8988T (cell line): ENCODE measurements at regions not wholly inside any gene's neighbourhood (a gene's known extent, or its start where the extent isn't known, plus 50 kb on each side); places are given as distances from the start of the nearest gene placed in this dataset.

Experiments used
- DNase-seq: peaks from one replicate; pipeline ENCODE4 v3.0.0; 2011

GRCh38 chr2:224325941-224326340 lies 76.0 kb downstream of the FAM124B start:
- no peak for DNase-seq

- no peak for DNase-seq
Measured at GRCh38 chr2:224324604-224325003, 77.3 kb downstream of the FAM124B start.

DNA sequence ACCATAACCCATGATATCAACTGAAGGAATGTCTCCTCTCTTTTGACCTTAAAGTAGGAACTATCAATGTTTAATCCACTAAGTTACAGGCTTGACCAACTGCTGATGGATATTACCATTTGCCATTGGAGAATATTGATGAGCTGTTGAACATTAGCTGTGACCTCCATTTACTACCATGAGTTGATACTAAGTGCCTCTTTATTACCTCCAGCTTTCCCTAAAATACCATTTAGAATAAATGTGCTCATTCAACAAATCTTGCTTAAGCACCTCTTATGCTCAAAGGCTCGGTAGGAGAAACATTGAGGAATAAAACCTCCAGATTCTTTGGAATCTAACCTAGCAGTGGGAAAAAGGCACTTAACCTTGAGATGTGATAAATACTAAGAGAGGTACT lies 81.2 kb downstream of the FAM124B start:
- DNase-seq, result no peak

DNA sequence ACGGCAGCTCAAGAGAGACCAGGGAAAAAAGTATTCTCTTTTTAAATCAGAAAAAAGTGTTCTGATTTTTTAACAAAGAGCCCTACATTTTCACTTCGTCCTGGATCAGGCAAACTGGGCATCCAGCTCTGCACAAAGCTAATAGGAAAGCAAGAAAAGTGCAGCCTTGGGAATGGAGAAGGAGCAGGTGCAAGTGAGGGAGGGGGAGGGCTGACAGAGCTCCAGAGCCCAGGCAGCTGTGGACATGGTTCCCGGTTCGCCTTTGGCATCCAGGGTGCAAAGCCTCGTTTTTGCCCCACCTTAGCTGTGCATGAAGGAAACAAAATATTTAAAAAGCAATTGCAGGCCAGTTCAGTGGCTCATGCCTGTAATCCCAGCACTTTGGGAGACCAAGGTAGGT lies 82.2 kb downstream of the FAM124B start:
- DNase-seq, result no peak

DNA sequence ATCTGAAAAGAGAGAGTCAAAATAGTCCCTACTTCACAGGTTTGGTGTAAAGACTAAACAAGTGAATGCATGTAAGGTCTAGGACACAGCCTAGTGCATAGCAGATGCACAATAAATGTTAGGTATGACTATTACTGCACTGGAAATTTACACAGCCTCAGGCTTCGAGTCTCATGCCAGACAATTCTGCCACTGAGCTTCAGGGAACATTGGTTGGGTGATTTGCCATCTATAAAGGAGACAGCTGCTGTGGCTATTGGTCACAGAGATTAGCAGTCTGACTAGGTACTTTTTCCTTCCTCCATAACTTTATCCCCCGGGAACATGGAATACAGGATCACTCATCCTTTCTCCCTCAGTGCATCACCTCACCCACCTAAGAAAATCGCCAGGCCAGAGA lies 89.2 kb downstream of the FAM124B start:
- no peak for DNase-seq

DNA sequence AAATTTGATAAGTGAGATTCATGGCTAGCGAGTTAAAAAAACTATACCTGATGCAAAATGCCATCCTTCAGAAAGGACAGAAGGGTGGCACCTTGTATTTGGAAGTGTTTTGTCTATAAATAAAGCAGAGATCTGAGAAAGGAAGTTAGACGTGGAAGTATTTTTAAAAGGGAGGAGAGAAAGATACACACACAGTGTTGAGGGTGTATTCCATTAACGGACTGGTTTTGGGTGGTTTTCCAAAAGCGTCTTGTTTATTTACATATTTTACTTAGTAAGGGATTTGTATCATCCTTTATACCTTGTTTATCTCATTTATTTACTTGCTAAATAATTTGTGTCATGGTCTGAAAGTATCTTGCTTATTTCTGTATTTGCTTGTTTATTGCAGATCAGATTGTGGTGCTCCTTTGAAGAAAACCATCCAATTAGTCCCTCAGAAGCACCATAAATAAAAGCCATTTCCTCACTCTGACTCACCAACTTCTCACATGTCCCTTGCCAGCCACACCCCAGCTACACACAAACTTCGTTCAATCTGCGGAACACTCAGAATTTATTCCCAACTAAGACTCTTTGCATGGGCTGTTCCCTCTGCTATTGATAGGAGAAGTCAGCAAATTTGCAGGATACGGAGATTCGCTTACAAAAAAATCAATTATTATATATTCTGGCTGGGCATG lies 90.8 kb downstream of the FAM124B start:
- no peak for DNase-seq

- no peak for DNase-seq
Measured at GRCh38 chr2:224309176-224309575, 92.7 kb downstream of the FAM124B start.

DNA sequence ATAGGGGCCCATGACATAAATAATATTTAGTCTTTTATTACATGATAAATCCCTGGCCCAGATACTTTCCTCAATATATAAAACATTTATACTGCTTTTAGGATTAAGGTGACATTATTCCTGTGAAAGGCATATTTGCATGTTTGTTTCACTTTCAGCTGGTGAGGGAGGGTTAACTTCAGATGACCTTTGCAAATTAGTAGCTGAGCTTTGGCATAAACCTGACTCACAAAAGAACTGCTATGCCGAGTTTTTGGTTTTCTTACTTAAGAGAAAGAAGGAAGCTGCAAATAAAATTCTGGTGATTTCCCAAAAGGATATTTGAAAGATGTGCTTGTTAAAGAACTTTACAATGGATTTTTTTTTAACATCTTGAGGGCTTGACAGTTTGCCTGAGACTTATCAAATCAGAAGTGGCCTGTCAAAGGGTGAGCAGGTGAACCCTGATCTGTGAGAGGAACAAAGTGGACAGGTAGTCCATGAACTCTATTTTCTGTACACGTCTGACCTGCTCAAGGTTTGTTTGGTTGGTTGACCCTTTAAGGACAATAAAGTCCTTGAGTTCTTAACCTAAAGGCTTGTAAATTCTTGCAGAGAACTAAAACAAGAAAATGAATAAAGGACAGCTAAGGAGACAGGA lies 93.5 kb downstream of the FAM124B start:
- no peak for DNase-seq

DNA sequence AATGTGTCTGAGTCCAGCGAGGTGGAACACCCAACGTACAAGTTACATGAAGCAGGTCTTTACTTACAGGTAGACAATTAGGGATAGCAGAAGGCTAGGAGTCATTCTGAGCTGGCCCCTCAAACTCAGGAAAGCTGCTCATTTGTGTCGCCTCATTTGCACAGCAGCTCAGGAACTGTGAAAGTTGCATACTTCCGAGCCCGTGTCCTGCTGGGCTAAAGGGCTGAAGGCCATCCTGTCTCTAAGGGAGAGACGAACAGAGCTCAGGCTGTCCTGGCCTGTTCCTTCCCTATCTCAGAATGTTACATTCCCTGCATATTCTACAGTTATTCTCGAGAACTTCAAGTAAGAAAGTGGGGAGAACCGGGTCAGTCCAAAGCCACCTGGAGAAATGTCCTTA lies 99.0 kb downstream of the FAM124B start:
- no peak for DNase-seq

DNA sequence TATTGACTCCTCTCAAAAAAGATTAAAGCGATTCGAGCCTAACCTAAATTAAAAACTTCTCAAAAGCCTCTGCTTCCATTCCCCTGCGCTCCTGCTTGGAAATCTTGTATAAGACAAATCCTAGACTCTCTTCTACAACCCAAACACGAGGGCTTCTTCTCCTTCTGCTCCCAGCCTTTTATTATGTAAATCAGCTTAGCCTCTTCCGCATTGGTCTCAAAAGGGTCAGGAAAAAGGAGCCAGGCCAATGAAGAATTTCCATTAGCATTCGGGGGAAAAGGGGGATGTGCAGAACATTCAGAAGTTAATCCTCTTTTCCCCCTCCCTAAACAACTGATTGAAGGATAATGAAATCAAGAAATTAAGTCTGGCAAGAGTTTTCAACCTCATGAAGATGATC lies 107.9 kb downstream of the FAM124B start:
- no peak for DNase-seq

DNA sequence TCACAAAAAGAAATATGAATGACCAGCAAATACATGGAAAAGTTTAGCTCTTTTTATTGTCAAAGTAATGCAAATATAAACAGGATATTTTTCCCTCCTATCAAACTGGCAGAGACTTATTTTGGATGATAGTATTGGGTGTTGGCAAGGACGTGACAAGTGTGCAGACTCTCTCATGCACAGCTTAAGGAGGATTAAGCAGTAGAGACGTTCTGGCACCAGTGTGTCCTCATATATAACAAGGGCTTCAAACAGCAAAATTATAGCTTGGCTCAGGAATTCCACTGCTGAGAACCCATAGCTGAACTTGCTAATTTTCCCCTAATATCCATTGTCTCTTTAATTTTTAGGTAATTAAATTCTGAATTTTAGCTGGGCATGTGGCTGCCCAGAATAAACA lies 114.4 kb downstream of the FAM124B start:
- no peak for DNase-seq

- no peak for DNase-seq
Measured at GRCh38 chr2:224286923-224287322, 115.0 kb downstream of the FAM124B start.

DNA sequence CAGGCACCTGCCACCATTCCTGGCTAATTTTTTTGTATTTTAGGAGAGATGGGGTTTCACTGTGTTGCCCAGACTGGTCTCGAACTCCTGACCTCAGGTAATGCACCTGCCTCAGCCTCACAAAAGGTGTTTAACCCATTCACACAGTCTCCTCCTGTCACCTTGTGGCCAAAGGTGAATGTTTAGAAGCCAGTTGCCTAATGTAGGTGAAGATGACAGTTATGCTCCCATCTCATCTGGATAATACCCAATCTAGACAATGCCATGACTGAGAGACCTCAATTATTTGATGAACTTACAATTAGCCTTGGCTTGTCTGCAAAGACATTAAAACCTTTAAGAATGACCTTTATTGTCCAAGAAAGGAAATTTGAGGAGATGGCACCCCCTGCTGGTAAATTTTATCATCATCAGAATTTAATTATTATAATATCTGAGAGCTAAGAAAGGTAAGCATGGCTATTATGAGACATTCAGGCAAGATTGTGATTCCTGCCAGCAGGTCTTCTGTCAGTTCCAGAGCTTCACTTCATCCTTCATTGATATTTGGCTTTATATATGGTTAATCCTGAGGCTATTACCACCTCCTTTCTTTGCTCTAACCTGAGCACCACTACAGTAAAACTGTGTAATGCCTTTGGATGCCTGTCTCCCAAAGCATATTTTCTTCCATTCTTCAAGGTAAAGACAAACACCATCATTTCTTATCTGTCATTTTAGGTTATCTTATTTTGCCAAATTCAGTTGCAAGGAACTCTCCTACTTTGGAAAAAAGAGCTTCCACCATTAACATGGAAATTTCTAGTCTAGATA lies 117.6 kb downstream of the FAM124B start:
- no peak for DNase-seq

DNA sequence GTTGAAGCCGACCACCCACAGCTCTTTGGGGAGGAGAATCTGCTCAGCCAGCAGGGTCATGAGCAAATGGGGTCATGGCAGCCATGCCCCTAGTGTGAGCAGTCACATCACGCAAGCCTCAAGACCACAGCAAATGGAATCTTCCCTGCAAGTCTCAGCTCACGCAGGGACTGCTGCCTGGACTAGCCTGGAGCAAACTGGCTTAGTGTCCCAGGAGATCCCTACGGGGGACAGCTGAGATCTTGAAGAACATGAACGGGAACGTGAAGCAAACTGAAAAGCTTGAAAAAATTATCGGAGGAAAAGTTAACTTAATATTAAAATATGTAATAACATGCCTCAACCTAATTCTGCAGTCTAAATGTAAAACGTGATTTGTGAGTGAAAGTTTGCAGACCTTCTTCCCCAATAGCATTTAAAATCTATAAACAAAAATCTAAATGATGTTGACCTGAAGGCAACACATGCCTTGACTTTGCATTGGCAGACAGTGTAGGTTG lies 118.4 kb downstream of the FAM124B start:
- DNase-seq, result no peak

DNA sequence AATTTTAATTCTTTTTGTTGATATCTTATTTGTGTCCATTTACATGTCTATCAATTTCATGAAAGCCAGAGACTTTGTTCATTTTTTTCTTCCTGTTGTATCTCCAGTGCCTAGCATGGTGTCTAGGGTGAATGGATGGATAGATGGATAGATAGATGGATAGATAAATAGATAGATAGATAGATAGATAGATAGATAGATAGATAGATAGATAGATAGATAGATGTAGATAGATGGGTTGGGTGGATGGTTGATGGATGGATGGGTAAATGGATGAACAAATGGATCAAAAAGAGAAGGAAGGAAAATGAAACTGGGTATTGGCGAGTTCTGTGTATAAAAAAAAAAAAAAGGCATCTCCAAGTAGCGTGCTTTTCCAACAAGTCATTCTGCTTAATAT lies 120.5 kb downstream of the FAM124B start:
- no peak for DNase-seq

DNA sequence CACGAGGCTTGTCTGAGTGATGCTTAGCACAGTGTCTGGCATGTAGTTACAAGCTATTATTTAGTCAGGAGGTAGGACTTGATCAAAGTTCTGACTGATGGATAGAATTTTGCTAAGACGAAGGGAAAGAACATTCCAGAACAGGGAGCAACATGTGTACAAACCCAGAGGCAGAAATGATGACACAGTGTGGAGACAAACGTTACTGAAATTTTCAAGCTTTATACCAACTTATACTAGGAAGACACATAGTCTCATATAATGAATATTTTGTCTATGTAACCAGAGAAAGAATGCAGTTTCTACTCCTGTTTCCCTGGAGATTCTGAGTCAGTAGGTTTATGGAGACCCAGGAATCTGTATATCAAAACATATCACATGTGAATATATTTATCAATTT lies 123.4 kb downstream of the FAM124B start:
- no peak for DNase-seq

GRCh38 chr2:224276251-224276650 lies 125.7 kb downstream of the FAM124B start:
- DNase-seq, result no peak

DNA sequence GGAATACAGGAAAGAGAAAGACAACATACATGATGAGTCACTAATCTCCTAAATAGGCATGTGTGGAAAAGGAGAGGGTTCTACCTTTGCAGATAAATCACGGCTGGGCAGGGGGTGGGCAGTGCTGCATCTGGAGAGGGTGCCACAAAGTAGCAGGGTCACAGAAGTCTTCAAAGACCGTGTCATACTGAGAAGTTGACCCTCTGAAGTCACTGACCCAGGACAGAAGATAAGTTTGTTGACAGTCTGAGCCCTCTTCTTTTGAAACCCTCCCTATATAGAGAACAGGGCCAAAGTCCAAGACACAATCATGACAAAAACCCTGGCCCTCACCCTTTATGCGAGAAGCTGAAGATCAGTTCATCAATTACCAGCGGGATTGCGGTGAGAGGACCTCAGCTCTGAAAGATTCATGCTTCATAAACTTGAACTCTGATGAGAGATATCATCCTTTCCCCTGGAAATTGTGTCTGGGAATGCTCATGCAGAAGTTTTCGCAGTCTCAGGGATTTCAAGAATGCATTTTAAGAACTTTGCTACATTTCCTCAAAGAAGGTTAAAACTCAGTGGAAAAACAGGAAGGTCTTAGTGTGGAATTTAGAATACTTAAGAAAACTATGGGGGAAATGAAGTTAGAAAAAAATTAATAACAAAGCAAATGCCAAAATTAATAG lies 129.5 kb downstream of the FAM124B start:
- no peak for DNase-seq

- no peak for DNase-seq
Measured at GRCh38 chr2:224271617-224272236, 130.2 kb downstream of the FAM124B start.

- no peak for DNase-seq
Measured at GRCh38 chr2:224268441-224268840, 133.5 kb downstream of the FAM124B start.

- DNase-seq, result no peak
Measured at GRCh38 chr2:224264259-224264658, 137.6 kb downstream of the FAM124B start.

GRCh38 chr2:224263571-224264043 lies 138.3 kb downstream of the FAM124B start:
- DNase-seq, result no peak

GRCh38 chr2:224261326-224261725 lies 140.6 kb downstream of the FAM124B start:
- DNase-seq, result no peak
